ENCODE measurements at regions not wholly inside any gene's neighbourhood (a gene's known extent, or its start where the extent isn't known, plus 50 kb on each side); places are given as distances from the start of the nearest gene placed in this dataset.
A peak's percentile ranks its signal among the peaks of the same experiment; 100 is the strongest.

- DNase-seq, result no peak
- Histone ChIP-seq H3K4me1 (peaks cover 0 to 37% (median 13%) of the 10 kb centered on the region in 6 donors), H3K9me3 (no peaks in the 10 kb centered on the region), H3K27ac (no peak overlapping the region), H3K27me3 (replicated peaks in 1 of 7) (no peaks in the 10 kb centered on the region), H3K4me3 (no peak overlapping the region), H3K36me3 (no peaks in the 10 kb centered on the region)
- TF ChIP-seq POLR2AphosphoS5 (IDR thresholded peaks at IDR 0.05) (no peak), CTCF (IDR thresholded peaks at IDR 0.05 in 8 of 11, conservative IDR thresholded peaks at IDR 0.05 in 3 of 11) (peak in 4 of 11 experiments; percentile 20 to 37 (median 27))
- WGBS, 5 donors, result 71 to 78% (median 73%) methylated on average over 7 of the region's 7 CpGs
- intact Hi-C loops (cut with DNase I; ENCODE audit: low total_unique reads), result no loop called here
These were observed 227.9 kb upstream of the PRSS58 start for GRCh38 chr7:142485617-142486226.

- Histone ChIP-seq H3K27ac (no peak overlapping the region), H3K27me3 (replicated peaks in 1 of 7) (no peaks in the 10 kb centered on the region), H3K4me3 (no peak overlapping the region), H3K36me3 (no peaks in the 10 kb centered on the region), H3K9me3 (no peaks in the 10 kb centered on the region), H3K4me1 (peaks cover 0 to 37% (median 11%) of the 10 kb centered on the region in 6 donors)
- intact Hi-C loops (cut with DNase I; ENCODE audit: low total_unique reads), result no loop called here
- WGBS, 5 donors, result 74 to 90% (median 76%) methylated on average over 5 of the region's 5 CpGs
- DNase-seq, result no peak
- TF ChIP-seq CTCF (IDR thresholded peaks at IDR 0.05 in 8 of 11, conservative IDR thresholded peaks at IDR 0.05 in 3 of 11), result no peak
- TF ChIP-seq POLR2AphosphoS5 (IDR thresholded peaks at IDR 0.05), result no peak
- no peak for TF ChIP-seq POLR2A (IDR thresholded peaks at IDR 0.05)
These were observed 225.9 kb upstream of the PRSS58 start for GRCh38 chr7:142483659-142484317.

- intact Hi-C loops (cut with DNase I; ENCODE audit: low total_unique reads), result no loop called here
- no peaks in the 10 kb centered on the region for H3K36me3 ChIP-seq
- no peak overlapping the region for H3K4me3 ChIP-seq
- H3K9me3 ChIP-seq, result no peaks in the 10 kb centered on the region
- H3K27ac ChIP-seq, result peak overlapping the region in 4 of 8 donors; percentile 27 to 63 (median 39)
- no peaks in the 10 kb centered on the region for H3K27me3 ChIP-seq (replicated peaks in 1 of 7)
- H3K4me1 ChIP-seq, result peaks cover 0 to 40% (median 16%) of the 10 kb centered on the region in 6 donors
- TF ChIP-seq CTCF (IDR thresholded peaks at IDR 0.05 in 8 of 11, conservative IDR thresholded peaks at IDR 0.05 in 3 of 11) (peak in 10 of 11 experiments; percentile 34 to 74 (median 64)), POLR2AphosphoS5 (IDR thresholded peaks at IDR 0.05) (no peak)
- DNase-seq, result peak; percentile 80
- 24 to 31% (median 25%) methylated on average over 9 of the region's 9 CpGs for WGBS, 5 donors
These were observed 225.2 kb upstream of the PRSS58 start for GRCh38 chr7:142482891-142483658.

- Histone ChIP-seq H3K27ac (peak overlapping the region in 1 of 8 donors; percentile 63), H3K9me3 (no peaks in the 10 kb centered on the region), H3K27me3 (replicated peaks in 1 of 7) (no peaks in the 10 kb centered on the region), H3K36me3 (no peaks in the 10 kb centered on the region), H3K4me1 (peaks cover 0 to 44% (median 21%) of the 10 kb centered on the region in 6 donors), H3K4me3 (no peak overlapping the region)
- no peak for TF ChIP-seq POLR2AphosphoS5 (IDR thresholded peaks at IDR 0.05)
- TF ChIP-seq CTCF (IDR thresholded peaks at IDR 0.05 in 8 of 11, conservative IDR thresholded peaks at IDR 0.05 in 3 of 11), result no peak
- no peak for TF ChIP-seq POLR2A (IDR thresholded peaks at IDR 0.05)
- DNase-seq, result no peak
- WGBS, 5 donors, result 39 to 63% (median 54%) methylated on average over 2 of the region's 2 CpGs
- intact Hi-C loops (cut with DNase I; ENCODE audit: low total_unique reads), result no loop called here
These were observed 223.7 kb upstream of the PRSS58 start for GRCh38 chr7:142481548-142481947.

All from spleen (tissue), 11 donors.